ENCODE measurements at regions not wholly inside any gene's neighbourhood (a gene's known extent, or its start where the extent isn't known, plus 50 kb on each side); places are given as distances from the start of the nearest gene placed in this dataset.

DNA sequence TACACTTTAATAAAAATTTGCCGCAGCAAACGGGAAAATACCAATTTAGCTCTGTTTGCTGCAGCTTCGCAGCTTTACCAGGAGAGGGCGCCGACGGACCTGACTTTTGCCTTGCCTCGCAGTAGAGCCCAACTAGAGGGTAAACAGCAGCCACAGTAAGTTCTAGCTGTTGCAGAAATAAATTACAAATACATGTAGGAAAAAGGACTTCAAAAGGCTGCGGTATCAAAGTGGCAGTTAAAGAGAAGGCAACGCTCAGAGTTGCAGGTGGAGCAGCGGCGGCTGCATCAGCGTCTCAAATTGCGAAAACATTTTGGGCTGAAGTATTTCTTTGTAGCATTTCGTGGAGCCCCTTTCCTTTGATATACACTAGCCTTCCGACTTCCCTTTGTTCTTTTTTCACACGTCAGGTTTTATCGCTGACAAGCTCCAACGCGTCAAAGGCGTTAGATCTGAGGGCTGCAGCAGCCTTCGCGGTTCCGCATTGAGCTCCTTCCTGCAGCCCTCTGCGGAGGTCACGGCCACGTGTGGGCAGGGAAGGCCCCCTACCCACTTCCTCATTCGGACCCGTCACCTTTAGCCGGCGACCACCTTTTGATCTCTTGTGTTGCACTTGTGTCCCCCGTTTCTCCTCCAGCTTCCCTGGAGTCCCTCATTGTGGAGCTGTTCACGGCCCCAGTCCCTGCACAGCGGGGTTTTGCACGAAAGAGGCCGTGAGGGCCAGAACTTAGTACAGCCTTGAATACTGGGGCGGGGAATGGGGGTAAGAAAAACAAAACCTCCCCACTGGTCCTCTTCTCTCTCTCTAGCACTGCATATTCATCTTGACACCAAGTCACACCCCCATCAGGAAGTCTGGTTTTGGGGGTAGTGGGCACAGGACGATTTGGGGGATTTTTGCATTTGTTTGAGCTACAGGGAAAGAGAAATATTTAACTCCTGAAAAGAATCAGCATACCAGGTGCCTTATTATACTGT is 72.8 kb downstream of the S1PR1 start:
- TF ChIP-seq, protein P1, sequence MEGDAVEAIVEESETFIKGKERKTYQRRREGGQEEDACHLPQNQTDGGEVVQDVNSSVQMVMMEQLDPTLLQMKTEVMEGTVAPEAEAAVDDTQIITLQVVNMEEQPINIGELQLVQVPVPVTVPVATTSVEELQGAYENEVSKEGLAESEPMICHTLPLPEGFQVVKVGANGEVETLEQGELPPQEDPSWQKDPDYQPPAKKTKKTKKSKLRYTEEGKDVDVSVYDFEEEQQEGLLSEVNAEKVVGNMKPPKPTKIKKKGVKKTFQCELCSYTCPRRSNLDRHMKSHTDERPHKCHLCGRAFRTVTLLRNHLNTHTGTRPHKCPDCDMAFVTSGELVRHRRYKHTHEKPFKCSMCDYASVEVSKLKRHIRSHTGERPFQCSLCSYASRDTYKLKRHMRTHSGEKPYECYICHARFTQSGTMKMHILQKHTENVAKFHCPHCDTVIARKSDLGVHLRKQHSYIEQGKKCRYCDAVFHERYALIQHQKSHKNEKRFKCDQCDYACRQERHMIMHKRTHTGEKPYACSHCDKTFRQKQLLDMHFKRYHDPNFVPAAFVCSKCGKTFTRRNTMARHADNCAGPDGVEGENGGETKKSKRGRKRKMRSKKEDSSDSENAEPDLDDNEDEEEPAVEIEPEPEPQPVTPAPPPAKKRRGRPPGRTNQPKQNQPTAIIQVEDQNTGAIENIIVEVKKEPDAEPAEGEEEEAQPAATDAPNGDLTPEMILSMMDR (IDR thresholded peaks at IDR 0.05): peak; percentile 74
- peak overlapping the region; percentile 55 for H3K4me3 ChIP-seq
- H3K27ac ChIP-seq: no peak overlapping the region
- no peak for DNase-seq (ENCODE audit: low spot score)

DNA sequence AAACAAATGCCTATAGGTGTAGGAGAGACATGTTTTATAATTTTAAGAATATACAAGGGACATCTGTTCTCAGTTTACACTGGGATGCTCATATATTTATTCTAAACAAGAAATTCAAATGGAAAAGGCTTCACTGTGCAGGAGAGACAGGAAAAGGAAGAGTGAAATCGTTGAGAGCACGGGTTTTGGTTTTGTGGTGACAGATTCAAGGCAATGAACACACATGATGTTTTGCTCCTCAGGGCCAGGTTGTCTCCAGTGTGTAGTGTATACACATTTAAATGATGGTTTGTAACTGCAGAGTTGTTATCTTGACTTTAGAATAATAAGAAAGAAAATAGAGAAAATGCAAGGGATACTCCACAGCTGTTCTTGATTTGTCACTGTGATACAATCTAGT is 73.7 kb downstream of the S1PR1 start:
- Histone ChIP-seq H3K4me3 (no peak overlapping the region), H3K27ac (no peak overlapping the region)
- DNase-seq (ENCODE audit: low spot score): no peak
- TF ChIP-seq, protein P1 (IDR thresholded peaks at IDR 0.05): no peak

DNA sequence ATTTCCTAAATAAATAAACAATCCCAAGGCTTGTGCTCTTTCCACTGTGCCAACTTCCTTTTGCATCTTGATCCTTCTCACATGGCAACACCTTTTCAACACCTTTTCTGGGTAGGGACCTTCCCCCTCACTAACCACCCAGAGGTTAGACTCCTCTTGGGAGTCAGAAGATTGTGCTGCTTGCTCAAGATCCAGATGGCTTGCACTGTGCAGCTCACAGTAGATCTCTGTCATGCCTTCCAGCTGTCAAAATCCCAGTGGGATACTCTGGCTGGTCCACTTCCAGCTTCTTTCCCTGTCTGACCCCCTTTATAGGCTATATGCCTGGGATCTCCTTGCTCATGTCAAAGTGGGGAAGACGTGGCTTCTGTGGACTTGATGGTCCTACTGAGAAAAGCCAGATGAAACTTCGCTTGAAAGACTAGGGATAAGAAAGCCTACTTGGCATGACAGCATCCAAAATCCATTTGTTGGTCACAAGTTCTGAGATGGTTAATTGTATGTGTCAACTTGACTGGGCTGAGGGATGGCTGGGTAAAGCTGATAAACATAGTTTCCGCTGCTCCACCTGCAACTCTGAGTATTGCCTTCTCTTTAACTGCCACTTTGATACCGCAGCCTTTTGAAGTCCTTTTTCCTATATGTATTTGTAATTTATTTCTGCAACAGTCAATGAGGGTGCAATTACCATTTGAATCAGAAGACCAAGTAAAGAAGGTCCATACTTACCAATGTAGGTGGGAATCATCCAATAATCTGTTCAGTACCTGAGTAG is 74.5 kb downstream of the S1PR1 start:
- Histone ChIP-seq H3K27ac (no peak overlapping the region), H3K4me3 (no peak overlapping the region)
- DNase-seq (ENCODE audit: low spot score): no peak
- TF ChIP-seq, protein P1 (IDR thresholded peaks at IDR 0.05): no peak

DNA sequence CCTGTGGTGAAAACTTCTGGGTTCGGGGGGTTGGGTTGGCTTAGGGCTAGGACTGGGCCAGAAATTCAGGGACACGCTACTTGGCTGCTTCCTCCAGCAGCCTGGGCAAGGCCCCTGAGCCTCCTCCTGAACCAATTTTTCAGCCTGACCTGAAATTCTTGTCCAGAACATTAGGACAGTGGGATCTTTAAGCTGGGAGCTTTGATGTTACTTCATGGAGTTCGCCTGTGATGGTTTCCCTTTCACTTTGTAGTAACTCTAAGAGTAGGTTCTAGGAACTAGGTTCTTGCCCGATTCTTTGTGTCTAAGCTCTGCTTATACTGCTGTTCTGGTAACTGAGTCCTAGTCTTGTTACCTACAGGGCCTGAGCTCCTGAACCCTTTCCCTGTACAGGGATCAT is 75.3 kb downstream of the S1PR1 start:
- no peak overlapping the region for H3K4me3 ChIP-seq
- no peak for DNase-seq (ENCODE audit: low spot score)
- TF ChIP-seq, protein P1 (IDR thresholded peaks at IDR 0.05): no peak
- no peak overlapping the region for H3K27ac ChIP-seq

DNA sequence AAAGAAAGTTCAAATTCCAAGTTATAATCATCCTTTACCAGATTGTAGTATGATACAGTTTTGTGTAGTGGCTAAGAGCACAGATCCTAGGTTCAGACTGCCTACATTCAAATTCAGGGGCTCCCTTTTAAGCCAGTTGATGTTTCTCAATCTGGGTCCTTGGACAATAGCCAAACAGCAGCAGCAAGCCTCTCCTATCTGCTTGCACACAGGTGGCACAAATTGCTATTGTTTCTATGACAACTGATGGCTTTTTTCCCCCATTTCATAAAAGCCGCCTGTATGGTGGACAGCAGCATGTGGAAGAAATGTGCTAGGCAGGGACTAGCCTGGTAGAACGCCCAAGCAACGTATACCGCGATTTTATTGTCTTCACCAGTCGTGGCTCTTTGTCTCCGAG is 76.5 kb downstream of the S1PR1 start:
- Histone ChIP-seq H3K27ac (no peak overlapping the region), H3K4me3 (no peak overlapping the region)
- no peak for DNase-seq (ENCODE audit: low spot score)
- TF ChIP-seq, protein P1 (IDR thresholded peaks at IDR 0.05): no peak

DNA sequence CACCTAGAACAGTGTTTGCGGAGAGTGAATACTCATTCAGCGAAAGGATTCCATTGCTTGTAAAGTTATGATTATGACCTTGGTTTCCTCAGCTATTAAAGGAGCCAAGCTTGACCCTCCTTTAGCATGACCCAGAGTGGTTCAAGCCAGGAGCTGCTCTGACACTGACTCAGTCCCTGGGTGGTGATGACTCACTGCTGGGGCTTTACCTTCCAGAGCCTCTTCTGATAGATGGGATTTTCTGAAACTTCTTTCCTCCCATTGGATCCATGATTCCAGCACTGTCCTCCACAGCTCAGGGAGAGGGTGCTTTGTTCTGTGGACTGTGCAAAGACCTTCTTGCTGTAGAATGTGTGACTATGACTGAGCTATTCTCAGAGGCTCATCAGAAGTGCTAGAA is 77.4 kb downstream of the S1PR1 start:
- no peak for DNase-seq (ENCODE audit: low spot score)
- Histone ChIP-seq H3K27ac (no peak overlapping the region), H3K4me3 (no peak overlapping the region)
- TF ChIP-seq, protein P1 (IDR thresholded peaks at IDR 0.05): no peak
